ENCODE measurements at regions not wholly inside any gene's neighbourhood (a gene's known extent, or its start where the extent isn't known, plus 50 kb on each side); places are given as distances from the start of the nearest gene placed in this dataset.

- no peaks in the 10 kb centered on the region for H3K9me1 ChIP-seq (ENCODE audit: control insufficient read depth, extremely low read depth, insufficient read depth, low read length)
- peak; percentile 81 for FAIRE-seq
- dilution Hi-C loops (cut with MboI; ENCODE audit: extremely low pct_ligation_motif_present, low sequenced_read_pairs), result no loop called here
Measured at GRCh38 chr9:16033921-16034691, 481.3 kb downstream of the CCDC171 start.

DNA sequence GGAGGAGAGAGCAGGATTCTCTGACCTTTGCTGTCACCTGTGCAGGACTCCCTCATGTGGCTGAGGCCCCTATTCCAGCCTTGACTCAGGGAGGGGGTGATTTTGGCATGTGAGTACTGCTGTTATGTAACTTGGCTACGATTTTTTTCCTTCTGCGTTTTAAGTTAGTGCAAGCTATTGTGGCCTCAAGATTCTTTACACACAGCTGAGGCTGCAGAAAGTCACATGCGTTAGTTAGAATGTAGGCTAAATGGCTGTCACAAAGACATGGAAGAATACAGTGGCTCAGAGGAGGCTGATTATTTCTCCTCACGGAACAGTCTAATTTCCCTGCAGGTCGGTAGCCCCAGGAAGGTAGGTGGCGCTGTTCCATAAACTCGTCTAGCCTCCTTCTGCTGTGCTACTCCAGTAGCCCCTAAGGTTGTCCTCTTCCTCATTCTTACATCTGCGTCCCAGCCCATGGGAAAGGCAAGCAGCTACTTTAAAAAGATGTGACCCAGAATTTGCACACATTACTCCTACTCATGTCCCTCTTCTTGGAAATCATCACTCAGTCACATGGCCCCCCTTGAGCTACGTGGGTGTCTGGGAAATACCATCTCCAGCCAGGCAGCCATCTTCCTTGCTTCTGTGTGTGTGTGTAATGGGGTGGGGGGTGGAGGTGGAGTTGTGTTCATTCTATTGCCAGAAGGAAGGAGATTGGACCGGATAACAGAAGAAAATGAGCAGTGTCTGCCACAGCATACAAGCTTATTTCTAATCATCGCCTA is 486.6 kb downstream of the CCDC171 start:
- Histone ChIP-seq H3K4me1 (ENCODE audit: control insufficient read depth, extremely low read depth, insufficient read depth, low read length) (no peaks in the 10 kb centered on the region), H3K9ac (ENCODE audit: control insufficient read depth, extremely low read depth, insufficient read depth, low read length) (no peak overlapping the region), H4K20me1 (ENCODE audit: control insufficient read depth, extremely low read depth, insufficient read depth, low read length) (no peaks in the 10 kb centered on the region), H3K79me2 (ENCODE audit: control insufficient read depth, insufficient read depth, low read length) (no peaks in the 10 kb centered on the region), H3K9me3 (ENCODE audit: control insufficient read depth, low read depth, low read length) (no peaks in the 10 kb centered on the region), H3K36me3 (ENCODE audit: control insufficient read depth in 2 of 2, extremely low read depth in 1 of 2, insufficient read depth in 2 of 2, low read length in 2 of 2) (no peaks in the 10 kb centered on the region), H3K9me1 (ENCODE audit: control insufficient read depth, extremely low read depth, insufficient read depth, low read length) (no peaks in the 10 kb centered on the region), H3K27me3 (ENCODE audit: control insufficient read depth, extremely low read depth, insufficient read depth, low read length) (no peaks in the 10 kb centered on the region), H2AFZ (ENCODE audit: control insufficient read depth, low read length) (no peak overlapping the region), H3K4me3 (ENCODE audit: control insufficient read depth in 2 of 3, extremely low read depth in 1 of 3, insufficient read depth in 2 of 3, low read depth in 1 of 3, low read length in 3 of 3) (no peak overlapping the region), H3K27ac (ENCODE audit: control insufficient read depth, insufficient read depth, low read length) (no peak overlapping the region), H3K4me2 (ENCODE audit: control insufficient read depth, extremely low read depth, insufficient read depth, low read depth, low read length) (no peak overlapping the region)
- FAIRE-seq (no peak), DNase-seq (ENCODE audit: low read depth, low spot score) (no peak)
- TF ChIP-seq, protein P1, sequence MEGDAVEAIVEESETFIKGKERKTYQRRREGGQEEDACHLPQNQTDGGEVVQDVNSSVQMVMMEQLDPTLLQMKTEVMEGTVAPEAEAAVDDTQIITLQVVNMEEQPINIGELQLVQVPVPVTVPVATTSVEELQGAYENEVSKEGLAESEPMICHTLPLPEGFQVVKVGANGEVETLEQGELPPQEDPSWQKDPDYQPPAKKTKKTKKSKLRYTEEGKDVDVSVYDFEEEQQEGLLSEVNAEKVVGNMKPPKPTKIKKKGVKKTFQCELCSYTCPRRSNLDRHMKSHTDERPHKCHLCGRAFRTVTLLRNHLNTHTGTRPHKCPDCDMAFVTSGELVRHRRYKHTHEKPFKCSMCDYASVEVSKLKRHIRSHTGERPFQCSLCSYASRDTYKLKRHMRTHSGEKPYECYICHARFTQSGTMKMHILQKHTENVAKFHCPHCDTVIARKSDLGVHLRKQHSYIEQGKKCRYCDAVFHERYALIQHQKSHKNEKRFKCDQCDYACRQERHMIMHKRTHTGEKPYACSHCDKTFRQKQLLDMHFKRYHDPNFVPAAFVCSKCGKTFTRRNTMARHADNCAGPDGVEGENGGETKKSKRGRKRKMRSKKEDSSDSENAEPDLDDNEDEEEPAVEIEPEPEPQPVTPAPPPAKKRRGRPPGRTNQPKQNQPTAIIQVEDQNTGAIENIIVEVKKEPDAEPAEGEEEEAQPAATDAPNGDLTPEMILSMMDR (optimal IDR thresholded peaks at IDR 0.05 in 1 of 3, IDR thresholded peaks at IDR 0.05 in 1 of 3, conservative IDR thresholded peaks at IDR 0.05 in 1 of 3; ENCODE audit: extremely low read depth in 1 of 3, insufficient read depth in 2 of 3, low read length in 3 of 3), result peak in 2 of 3 experiments; percentile 32 to 49
- TF ChIP-seq EZH2 (IDR thresholded peaks at IDR 0.05; ENCODE audit: low read length), result no peak
- dilution Hi-C loops (cut with MboI; ENCODE audit: extremely low pct_ligation_motif_present, low sequenced_read_pairs), result no loop called here

More at GRCh38 chr9:16033921-16034691, 481.3 kb downstream of the CCDC171 start:
- Histone ChIP-seq H3K27me3 (ENCODE audit: control insufficient read depth, extremely low read depth, insufficient read depth, low read length) (no peaks in the 10 kb centered on the region), H3K36me3 (ENCODE audit: control insufficient read depth in 2 of 2, extremely low read depth in 1 of 2, insufficient read depth in 2 of 2, low read length in 2 of 2) (no peaks in the 10 kb centered on the region), H3K79me2 (ENCODE audit: control insufficient read depth, insufficient read depth, low read length) (no peaks in the 10 kb centered on the region), H2AFZ (ENCODE audit: control insufficient read depth, low read length) (no peak overlapping the region), H3K27ac (ENCODE audit: control insufficient read depth, insufficient read depth, low read length) (no peak overlapping the region), H3K4me1 (ENCODE audit: control insufficient read depth, extremely low read depth, insufficient read depth, low read length) (peaks cover 16% of the 10 kb centered on the region), H3K9me3 (ENCODE audit: control insufficient read depth, low read depth, low read length) (no peaks in the 10 kb centered on the region), H4K20me1 (ENCODE audit: control insufficient read depth, extremely low read depth, insufficient read depth, low read length) (no peaks in the 10 kb centered on the region), H3K4me2 (ENCODE audit: control insufficient read depth, extremely low read depth, insufficient read depth, low read depth, low read length) (peak overlapping the region; percentile 4), H3K4me3 (ENCODE audit: control insufficient read depth in 2 of 3, extremely low read depth in 1 of 3, insufficient read depth in 2 of 3, low read depth in 1 of 3, low read length in 3 of 3) (no peak overlapping the region), H3K9ac (ENCODE audit: control insufficient read depth, extremely low read depth, insufficient read depth, low read length) (no peak overlapping the region)
- TF ChIP-seq EZH2 (IDR thresholded peaks at IDR 0.05; ENCODE audit: low read length), result no peak
- TF ChIP-seq, protein P1 (optimal IDR thresholded peaks at IDR 0.05 in 1 of 3, IDR thresholded peaks at IDR 0.05 in 1 of 3, conservative IDR thresholded peaks at IDR 0.05 in 1 of 3; ENCODE audit: extremely low read depth in 1 of 3, insufficient read depth in 2 of 3, low read length in 3 of 3), result no peak
- DNase-seq (ENCODE audit: low read depth, low spot score), result no peak
